ENCODE measurements at regions not wholly inside any gene's neighbourhood (a gene's known extent, or its start where the extent isn't known, plus 50 kb on each side); places are given as distances from the start of the nearest gene placed in this dataset.

- intact Hi-C loops (cut with DNase I), result no loop called here
- ATAC-seq (ENCODE audit: poor library complexity) (no peak), DNase-seq (no peak)
Measured at GRCh38 chr3:194285024-194285849, 65.9 kb downstream of the CPN2 start.

GRCh38 chr3:194285850-194286197 is 65.3 kb downstream of the CPN2 start:
- intact Hi-C loops (cut with DNase I), result no loop called here
- ATAC-seq (ENCODE audit: poor library complexity) (peak; percentile 32), DNase-seq (no peak)

- ATAC-seq (ENCODE audit: poor library complexity) (no peak), DNase-seq (no peak)
Measured at GRCh38 chr3:194286375-194287146, 64.6 kb downstream of the CPN2 start.

GRCh38 chr3:194287374-194287773 is 63.8 kb downstream of the CPN2 start:
- ATAC-seq (ENCODE audit: poor library complexity), result no peak
- no peak for DNase-seq
- intact Hi-C loops (cut with DNase I), result no loop called here

More at GRCh38 chr3:194286375-194287146, 64.6 kb downstream of the CPN2 start:
- intact Hi-C loops (cut with DNase I), result no loop called here

GRCh38 chr3:194287977-194288706 is 63.0 kb downstream of the CPN2 start:
- no peak for ATAC-seq (ENCODE audit: poor library complexity)
- DNase-seq, result no peak
- intact Hi-C loops (cut with DNase I), result no loop called here

All from Right ventricle myocardium superior (tissue), 1 donor.